Stimulated activated CD4-positive, alpha-beta T cell treated with anti-CD3 and anti-CD28 coated beads, Interleukin-4, amount 100 ng/mL, for 24 hours (primary cell): ENCODE measurements at regions not wholly inside any gene's neighbourhood (a gene's known extent, or its start where the extent isn't known, plus 50 kb on each side); places are given as distances from the start of the nearest gene placed in this dataset.
"Not testable (repeated sequence)": the region's sequence is repeated elsewhere in the genome, so short reads cannot be mapped to it uniquely, and the experiment has no call there.

Source experiments
- DNase-seq: peaks from one replicate; pipeline ENCODE4 v3.0.0-alpha.2; 2020

DNA sequence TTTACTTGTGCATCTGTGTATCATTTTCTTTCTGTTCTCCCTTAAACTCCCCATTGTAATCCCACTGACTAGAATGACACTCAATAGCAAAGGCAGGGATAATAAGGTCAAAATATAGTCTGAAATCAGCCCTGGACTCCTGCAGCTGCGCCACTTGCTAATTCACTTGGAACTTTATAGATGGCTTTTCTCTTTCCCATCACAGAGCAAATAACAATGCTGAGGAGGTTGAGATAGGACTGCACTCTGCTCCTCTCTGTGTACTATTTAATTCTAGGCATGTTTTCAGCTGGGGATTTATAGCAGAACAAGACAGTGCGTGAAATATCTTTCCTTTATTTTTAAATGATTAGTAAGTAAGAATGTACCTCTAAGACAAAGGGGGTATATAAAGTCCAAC lies 324.2 kb downstream of the LNPK start:
- DNase-seq: no peak

DNA sequence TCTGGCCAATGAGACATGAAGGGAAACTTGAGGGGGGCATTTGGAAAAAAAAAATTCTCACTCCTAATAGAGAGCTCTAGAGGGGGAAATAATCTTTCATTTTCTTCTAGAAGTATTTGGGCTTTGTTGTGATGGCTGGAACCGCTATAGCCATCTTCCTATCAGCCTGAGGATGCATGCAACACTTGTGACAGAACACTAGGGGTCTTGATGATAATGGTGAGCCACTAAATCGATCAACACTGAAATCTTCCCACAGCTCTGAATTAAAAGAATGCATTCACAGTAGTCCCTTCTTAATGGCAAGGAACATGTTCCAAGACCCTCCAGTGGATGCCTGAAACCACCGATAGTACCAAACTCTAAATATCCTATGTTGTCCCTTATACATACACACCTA lies 325.3 kb downstream of the LNPK start:
- DNase-seq: no peak

DNA sequence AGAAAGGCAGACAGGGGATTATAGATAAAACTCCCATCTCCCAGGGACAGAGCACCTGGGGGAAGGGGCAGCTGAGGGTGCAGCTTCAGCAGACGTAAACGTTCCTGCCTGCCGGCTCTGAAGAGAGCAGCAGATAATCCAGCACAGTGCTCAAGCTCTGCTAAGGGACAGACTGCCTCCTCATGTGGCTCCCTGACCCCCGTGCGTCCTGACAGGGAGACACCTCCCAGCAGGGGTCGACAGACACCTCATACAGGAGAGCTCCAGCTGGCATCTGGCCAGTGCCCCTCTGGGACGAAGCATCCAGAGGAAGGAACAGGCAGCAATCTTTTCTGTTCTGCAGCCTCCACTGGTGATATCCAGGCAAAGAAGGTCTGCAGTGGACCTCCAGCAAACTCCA lies 333.3 kb downstream of the LNPK start:
- not testable (repeated sequence) for DNase-seq

DNA sequence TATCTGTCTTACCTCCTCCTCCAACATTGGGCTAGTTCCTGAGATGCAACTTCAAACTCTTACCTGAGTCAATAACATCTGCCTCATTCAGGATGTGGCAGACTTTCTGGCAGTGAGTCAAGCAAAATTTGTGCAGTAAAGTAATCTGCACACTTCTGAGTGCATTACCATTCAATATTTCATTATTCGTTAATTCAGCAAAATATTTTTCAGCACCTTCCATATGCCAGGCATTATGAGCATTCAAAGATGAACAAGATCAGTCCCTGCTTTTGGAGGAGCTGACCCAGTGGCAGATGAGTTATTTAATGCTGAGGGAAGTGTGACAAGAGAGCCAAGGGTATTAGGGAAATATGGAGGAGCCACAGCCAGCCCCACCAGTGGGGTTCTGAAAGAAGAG lies 339.7 kb downstream of the LNPK start:
- DNase-seq: no peak

DNA sequence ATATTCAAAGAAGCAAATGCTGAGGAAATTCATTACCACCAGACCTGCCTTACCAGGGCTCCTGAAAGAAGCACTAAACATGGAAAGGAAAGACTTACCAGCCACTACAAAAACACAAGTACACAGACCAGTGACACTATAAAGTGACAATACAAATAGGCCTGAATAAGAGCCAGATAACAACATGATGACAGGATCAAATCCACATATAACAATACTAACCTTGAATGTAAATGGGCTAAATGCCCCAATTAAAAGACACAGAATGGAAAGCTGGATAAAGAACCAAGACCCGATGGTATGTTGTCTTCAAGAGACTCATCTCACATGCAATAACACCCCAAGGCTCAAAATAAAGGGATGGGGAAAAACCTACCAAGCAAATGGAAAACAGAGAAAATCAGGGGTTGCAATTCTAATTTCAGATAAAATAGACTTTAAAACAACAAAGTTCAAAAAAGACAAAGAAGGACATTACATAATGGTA lies 353.4 kb downstream of the LNPK start:
- DNase-seq: no peak

DNA sequence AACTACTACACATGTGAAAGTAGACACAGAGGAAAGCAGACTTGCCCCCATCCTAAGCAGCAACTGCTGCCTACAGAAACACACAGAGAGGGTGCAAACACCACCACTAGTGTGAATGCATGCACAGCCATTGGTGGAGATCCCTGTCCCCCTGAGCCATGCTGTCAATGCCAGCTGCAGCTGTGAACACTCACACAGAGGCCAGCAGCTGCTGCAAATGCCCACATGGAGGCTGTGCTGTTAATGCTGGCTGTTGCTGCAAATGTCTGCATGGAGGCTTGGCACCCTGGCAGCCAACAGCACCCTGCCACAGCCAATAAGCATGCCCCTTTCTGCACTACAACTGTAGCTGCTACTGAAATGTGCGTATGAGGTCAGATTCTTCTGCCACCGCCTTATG lies 355.0 kb downstream of the LNPK start:
- DNase-seq: no peak

DNA sequence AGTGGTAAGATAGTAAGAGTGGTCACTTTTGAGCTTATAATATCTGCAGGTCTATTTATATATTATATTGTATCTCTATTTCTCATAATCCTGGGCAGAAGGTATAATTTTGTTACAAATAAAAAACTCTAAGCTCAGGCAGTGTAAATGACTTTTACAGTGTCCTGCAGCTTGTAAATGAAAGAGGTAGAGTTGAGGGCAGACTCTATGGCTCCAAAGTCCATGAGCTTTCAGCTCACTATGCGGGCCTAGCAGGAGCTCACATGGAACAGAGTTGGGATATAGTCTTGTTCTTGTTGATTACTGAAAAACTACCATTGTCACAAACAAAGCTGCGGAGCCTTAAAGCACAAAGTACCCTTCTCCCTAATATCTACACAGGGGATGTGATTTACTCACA lies 361.4 kb downstream of the LNPK start:
- DNase-seq: no peak

DNA sequence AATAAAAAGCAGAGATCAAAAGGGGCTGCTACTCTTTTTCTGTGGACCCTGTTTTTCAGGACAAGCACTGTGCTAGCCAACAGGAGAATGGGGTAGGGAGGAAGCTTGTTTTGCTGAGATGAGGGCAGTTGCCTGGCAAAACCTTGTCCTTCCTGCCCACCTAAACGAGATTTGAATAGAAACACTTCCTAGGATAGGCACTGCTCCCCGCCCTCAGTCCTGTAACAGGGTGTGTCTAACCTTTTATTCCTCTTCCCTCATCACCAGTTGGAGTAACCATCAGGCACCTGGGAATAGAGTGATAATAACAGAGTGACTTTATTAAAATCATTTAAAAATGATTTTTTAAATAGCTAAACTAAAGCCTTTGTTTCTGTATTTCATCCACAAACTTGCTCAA lies 368.8 kb downstream of the LNPK start:
- no peak for DNase-seq

DNA sequence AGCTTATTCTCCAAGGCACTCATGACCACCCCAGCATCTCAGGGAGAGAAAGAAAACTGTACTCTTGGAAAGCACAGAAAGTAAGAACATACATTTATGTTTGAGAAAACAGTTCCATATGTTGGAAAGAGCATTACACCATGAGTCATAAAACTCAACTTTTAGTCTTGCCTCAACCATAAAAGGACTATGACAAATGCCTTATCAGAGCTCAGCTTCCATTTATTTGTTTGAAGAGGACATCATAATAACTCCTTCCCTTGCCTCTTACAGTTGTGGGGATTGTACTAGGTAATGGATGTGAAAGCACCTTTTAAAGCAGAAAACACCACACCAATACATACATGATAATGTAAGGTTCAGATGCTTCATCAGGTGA lies 370.8 kb downstream of the LNPK start:
- DNase-seq: no peak

DNA sequence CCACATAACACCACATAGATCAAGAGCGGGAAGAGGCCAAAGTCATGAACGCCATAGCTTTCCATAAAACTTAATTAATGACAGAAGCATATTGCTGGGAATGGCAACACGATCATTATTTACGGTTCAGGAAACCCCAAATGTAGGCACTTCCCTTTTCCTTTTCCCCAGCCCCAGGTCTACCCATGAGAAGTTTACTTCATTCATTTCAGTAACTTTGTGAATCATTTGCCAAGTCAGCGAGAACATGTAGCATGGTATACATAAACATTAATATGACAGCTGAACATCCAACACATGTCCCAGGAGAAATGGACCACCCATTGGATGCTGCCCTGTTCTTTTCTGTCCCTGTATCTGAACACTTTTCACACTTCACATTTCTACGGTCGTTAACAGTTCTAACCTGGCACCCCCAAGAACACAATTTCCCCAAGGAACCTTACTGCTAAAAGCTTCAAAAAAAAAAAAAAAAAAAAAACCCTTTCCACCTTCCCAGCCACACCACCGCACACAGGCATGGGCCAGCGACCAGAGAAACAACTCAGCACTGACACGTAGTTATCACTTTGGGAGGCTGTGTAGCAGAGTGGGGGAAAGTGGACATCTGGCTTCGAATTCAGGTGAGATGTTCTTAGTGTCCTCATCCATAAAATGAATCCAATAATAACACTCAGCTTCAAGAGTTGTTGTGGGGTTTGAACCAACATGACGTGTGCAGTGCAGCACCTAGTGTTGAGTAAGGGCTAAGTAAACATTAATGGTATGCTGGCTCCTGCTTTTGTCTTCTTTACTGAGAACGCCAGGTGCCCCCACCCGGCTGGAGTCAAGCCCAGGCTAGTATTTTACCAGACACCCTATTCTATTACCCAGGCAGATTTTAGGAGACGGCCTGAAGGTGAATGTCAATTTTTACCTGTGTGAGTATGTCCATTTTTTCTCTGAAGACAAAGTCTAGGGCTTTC lies 371.5 kb downstream of the LNPK start:
- DNase-seq: no peak

DNA sequence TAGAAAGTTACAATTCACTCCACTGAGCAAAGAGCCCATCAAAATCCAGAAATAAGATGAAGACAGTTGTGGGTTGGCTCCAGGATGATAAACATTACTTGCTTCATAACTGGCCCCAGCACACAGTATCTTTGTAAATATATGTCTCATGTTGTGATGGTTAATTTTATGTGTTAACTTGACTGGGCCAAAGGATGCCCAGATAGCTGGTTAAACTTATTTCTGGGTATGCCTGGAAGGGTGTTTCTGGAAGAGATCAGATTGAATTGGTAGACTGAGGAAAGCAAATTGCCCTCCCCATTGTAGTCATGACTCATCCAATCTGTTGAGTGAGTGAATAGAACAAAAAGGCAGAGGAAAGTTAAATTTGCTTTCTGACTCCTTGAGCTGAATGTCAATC lies 373.8 kb downstream of the LNPK start:
- DNase-seq: no peak

DNA sequence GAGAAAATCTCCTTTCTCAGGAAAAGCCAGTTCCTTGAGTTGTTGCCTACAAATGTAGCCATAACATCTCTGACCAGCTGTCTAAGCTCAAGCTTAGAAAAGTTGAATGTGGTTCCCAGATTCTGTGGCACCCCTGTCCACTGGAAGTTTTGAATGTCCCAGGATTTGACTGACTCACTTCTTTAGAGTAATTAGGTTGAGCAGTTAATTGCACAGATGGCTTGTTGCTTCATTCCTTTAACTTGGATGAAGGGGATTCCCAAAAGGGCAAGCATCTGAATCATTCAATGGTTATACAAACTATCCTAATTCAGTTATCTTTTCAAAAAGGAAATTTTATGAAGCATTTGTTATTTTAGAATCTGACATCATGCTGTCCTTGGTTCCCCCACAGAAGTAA lies 374.7 kb downstream of the LNPK start:
- DNase-seq: no peak

DNA sequence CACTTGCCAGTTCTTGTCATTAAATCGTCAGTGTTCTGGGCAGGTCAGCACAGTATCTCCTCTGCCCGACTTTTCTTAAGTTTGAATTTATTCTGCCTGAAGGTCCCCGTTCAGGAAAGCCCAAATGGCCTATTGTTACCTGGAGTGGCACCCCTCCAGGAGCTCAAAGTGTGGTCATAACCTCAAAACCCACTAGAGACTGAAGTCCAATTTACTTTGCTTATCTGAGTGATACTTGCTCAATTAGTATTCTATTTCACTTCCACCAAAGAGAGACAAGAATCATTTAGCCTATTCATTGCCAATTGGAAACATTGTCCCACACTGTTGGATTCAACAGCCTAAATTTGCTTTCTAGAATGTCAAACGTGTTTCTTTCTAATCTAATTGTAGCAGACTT lies 375.3 kb downstream of the LNPK start:
- DNase-seq: no peak

DNA sequence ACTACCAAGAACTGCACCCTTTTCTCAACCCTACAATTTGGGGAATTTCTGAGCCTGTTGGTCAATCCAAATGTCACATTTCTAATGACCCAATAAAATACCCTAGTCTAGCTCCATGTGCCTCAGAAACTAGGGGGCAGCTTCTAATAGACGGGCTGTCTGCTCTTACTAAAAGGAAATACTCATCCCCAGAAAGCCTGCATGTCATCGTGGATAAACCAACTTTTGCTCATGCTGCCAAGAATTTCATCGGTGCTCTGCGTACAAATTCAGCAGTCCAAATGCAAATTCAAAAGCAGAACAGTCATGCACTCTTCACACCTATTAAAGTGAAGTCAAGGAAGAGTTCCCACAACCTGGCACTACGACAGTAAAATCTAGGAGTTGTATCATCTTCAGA lies 377.3 kb downstream of the LNPK start:
- no peak for DNase-seq

DNA sequence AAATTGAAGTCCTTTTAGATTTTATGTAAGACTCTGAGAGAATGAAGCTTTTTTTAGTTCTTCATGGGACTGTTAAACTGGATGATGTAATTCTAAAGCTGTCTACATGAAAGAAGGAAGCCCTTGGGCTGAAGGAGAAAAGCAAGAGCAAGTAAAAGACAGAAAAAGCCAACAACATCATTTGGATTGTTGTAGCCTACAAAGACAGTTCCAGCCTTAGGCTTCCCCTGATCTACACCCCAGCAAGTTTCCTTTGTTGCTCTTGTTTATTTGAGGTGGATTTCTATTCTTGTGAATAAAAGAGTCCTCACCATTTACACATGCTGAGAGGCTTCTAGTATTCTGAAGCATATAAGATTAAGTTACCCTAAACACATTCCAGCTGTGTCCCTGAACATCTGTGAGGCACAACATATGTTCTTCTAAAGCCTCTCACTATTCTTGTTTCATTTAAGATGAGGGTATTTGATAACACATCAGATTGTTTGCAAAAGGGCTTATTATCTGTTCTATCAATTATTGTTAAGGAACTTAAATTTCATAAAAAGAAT lies 377.8 kb downstream of the LNPK start:
- DNase-seq: no peak

DNA sequence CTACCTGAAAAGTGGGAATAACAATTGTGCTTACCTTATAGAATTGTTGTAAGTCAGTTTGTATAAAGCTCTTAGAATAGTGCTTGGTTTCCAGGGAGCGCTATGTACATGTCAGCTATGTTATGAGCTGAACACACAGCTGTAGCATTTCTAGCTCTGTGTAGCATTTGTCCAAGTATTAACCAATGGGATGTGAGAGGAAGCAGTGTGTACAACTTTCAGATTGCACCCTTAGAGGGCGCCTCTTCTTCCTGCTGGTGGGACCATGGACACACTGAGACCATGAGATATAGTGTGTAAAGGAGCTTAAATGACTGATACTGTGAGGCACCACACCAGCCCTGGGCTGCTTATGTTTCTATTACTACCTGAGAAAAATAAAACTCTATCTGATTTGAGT lies 380.2 kb downstream of the LNPK start:
- no peak for DNase-seq

DNA sequence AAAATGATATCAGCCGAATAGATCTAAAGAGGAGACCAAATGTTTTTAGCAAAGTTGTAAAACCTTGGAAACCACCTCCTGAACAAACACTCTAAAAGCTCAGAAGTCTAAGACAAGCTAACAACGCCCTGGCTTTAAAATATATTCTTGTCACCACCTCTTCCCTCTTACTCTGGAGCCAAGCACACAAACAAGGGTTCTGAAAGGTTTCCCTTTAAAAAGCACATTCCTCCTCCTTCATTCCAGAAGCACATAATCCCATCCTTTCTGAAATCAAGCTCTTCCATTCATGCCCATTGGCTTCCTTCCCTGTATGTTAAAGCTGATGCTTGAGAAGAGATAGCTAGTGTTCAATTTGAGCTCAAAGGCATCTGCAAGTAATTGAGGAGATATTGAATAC lies 382.0 kb downstream of the LNPK start:
- no peak for DNase-seq

DNA sequence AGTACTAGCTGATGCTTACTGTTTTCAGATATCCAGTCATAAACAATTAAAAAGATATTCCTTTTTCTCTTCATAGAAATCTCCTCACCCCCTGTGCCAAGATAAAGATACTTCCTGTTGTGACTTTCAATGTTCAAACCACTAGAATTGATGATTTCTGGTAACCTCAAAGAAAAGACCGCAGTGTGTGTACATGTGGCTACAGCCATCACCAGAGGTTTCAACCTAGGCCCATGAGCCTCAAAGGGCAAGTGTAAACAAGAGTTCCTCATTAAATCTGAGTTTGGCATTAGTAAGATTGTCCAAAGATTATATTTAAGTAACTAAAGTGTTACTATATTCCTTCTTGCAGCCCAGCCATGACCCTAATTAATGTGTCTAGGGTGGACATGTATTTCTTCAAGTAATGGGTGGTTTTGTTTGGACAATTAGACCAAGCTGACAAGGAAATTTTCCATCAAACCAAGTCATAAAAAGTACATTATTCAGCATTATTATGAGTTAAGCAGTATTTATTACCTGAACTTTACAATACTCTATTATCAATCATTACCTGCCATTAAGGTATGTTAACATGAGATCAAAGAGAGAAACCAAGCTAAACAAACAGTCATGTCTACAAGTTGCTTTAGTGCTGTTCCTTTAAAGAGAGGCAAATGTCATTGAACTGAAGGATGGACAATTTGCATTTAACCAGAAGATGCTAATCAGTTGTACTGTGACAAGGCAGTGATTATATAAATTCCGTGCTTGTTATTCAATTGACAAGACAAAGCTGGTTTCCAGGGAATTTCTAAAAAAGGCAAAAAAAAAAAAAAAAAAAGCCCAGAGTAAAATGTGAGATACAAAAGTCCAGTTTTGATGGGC lies 382.7 kb downstream of the LNPK start:
- DNase-seq: no peak

DNA sequence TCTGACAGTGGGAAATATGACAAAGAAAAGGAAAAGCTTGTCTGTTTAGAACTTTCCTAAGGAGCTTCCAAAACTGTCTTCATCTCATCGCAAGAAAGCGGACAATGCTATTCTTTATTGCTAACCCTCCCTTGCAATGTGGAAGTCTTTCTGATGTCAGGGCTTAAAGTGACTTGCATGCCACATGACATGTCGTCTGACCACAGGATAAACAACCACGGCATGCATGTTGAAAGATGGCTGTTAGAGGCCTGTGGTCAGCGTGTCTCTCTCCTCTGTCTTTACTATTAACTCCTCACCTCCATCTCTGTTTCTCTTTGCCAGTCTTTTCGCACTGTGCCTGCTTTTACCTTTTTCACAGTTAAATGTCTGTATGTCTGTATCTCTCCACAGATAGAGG lies 389.8 kb downstream of the LNPK start:
- DNase-seq: no peak

DNA sequence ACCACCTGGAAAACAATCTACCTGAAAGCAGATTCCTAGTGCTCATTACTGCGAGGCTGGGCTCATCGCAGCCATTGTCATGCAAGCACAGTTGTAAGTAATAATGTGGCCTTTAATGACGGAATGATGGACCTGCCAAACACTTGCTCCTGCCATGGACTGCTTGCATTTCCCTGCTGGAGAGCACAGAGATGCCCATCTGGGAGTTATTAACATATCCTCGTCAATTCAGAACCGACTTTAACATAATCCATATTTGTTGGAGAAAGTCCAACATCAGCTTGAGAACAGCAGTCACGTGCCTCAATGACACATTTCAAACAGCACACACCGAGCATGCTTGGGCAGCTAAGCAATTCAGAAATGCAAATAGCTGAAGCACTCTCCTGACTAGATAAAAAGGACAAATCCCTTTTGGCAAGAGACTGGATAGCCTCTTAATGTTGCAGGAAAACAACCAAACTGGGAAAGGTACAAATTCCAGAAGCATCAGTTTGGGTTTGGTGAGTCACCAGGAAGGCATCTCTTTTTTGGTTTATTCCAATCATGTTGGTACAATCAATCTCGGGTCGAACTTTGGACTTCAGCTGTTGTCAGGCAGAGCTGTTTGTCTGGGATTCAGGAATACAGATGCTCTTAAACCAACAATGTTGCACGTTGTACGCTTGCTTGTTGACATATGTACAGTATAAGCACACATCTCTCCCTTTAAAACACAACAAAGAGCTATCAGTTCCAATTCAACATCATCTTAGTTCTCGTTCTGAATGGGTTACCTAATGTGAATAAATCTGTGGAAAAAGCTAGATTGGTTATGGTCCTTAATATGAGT lies 395.8 kb downstream of the LNPK start:
- DNase-seq: no peak

DNA sequence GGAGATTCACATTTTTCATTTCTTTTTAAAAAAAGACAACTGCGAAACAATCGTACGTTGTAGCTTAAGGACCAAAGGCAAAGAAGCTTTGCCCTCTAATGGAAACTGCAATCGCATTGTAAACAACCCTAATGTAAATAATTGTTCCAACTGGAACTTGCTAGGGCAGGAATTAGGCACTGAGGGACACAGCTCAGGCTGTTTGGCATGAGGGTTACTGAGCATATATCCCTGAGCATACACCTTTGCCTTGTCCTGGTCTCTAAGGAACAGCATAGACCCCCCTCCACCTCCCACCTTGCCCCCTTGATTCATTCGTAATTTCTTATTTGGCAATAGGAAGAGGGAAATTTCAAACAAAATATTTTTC lies 396.4 kb downstream of the LNPK start:
- DNase-seq: no peak

DNA sequence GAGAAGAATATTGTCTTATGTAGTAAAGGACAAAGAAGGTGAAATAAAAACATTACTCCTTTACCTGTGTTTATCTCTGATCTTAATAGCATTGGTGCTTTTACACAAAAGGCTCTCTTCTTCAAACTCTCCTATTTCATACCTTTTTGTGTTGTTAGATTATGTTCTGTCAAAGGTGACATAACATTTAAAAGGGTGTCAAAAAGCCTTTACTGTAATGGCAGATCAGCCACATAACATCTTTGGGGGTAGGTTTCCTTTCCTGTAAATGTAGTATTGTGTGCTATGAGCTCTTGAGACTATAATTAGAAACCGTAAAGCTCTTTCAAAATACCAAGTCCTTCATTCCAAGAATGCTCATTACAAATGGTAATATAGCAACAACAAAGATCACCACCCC lies 400.1 kb downstream of the LNPK start:
- DNase-seq: no peak
